Mesenchymal stem cell (in vitro differentiated cells and primary cell): ENCODE measurements at regions not wholly inside any gene's neighbourhood (a gene's known extent, or its start where the extent isn't known, plus 50 kb on each side); places are given as distances from the start of the nearest gene placed in this dataset.

Experiments used
- DNase-seq: peaks from one replicate; pipeline ENCODE4 v3.0.0-alpha.2; 2013
- H2AFZ ChIP-seq: one replicate; pipeline ENCODE4 v1.6.1; 2013; ENCODE audit warnings: low read depth, mild to moderate bottlenecking, control low read depth, inconsistent platforms, low read length, moderate library complexity
- H2AK5ac ChIP-seq: 2 replicates; pipeline ENCODE4 v1.6.1; 2013; ENCODE audit warnings: low read length, moderate library complexity, mild to moderate bottlenecking, inconsistent platforms; ENCODE audit not compliant: severe bottlenecking
- H2BK120ac ChIP-seq: one replicate; pipeline ENCODE4 v1.6.1; 2013; ENCODE audit warnings: low read depth, mild to moderate bottlenecking, inconsistent platforms, low read length, moderate library complexity
- H2BK12ac ChIP-seq, 2 experiments: one replicate each; pipeline ENCODE4 v1.6.1; 2013; ENCODE audit warnings: inconsistent platforms in 2 of 2, low read length in 2 of 2, mild to moderate bottlenecking in 2 of 2, moderate library complexity in 2 of 2, control low read depth in 1 of 2
- H2BK15ac ChIP-seq: one replicate; pipeline ENCODE4 v1.6.1; 2013; ENCODE audit warnings: mild to moderate bottlenecking, low read depth, inconsistent platforms; ENCODE audit not compliant: poor library complexity, severe bottlenecking
- H2BK5ac ChIP-seq: 2 replicates; pipeline ENCODE4 v1.6.1; 2013; ENCODE audit warnings: low read depth, mild to moderate bottlenecking, low read length, control low read depth, inconsistent platforms; ENCODE audit not compliant: poor library complexity, severe bottlenecking
- H3K14ac ChIP-seq, 2 experiments: one replicate each; pipeline ENCODE4 v1.6.1; 2013; ENCODE audit warnings: inconsistent platforms in 2 of 2, low read length in 2 of 2, control low read depth in 1 of 2, mild to moderate bottlenecking in 1 of 2, moderate library complexity in 1 of 2
- H3K18ac ChIP-seq, 2 experiments: one replicate each; pipeline ENCODE4 v1.6.1; 2013; ENCODE audit warnings: inconsistent platforms in 2 of 2, low read length in 2 of 2, control low read depth in 1 of 2, low read depth in 1 of 2, mild to moderate bottlenecking in 1 of 2
- H3K23ac ChIP-seq, 2 experiments: one replicate each; pipeline ENCODE4 v1.6.1; 2013; ENCODE audit warnings: inconsistent platforms in 2 of 2, low read length in 2 of 2, mild to moderate bottlenecking in 2 of 2, moderate library complexity in 2 of 2, control low read depth in 1 of 2
- H3K27ac ChIP-seq: 2 replicates; pipeline ENCODE4 v1.5.1; 2013; ENCODE audit warnings: mild to moderate bottlenecking, moderate library complexity, low read length, control low read depth, inconsistent platforms; ENCODE audit not compliant: poor library complexity, severe bottlenecking
- H3K27me3 ChIP-seq, 2 experiments: 2 replicates each; pipeline versions ENCODE4 v1.6.1 to v1.7.0; 2013; ENCODE audit warnings: low read length in 2 of 2, mild to moderate bottlenecking in 2 of 2, moderate library complexity in 2 of 2, control low read depth in 1 of 2, inconsistent platforms in 1 of 2; ENCODE audit not compliant: control insufficient read depth in 1 of 2, insufficient read depth in 1 of 2
- H3K36me3 ChIP-seq, 2 experiments: 2 replicates each; pipeline versions ENCODE4 v1.6.1 to v1.7.0; 2013; ENCODE audit warnings: low read length in 2 of 2, control low read depth in 1 of 2, inconsistent platforms in 1 of 2, low read depth in 1 of 2, mild to moderate bottlenecking in 1 of 2; ENCODE audit not compliant: insufficient read depth in 2 of 2, control insufficient read depth in 1 of 2
- H3K4ac ChIP-seq, 2 experiments: one replicate each; pipeline ENCODE4 v1.6.1; 2013; ENCODE audit warnings: inconsistent platforms in 2 of 2, low read length in 2 of 2, mild to moderate bottlenecking in 2 of 2, moderate library complexity in 2 of 2, control low read depth in 1 of 2, low read depth in 1 of 2
- H3K4me1 ChIP-seq: 2 replicates; pipeline ENCODE4 v1.6.1; 2013; ENCODE audit warnings: low read depth, low read length, control low read depth; ENCODE audit not compliant: control insufficient read depth, insufficient read depth
- H3K4me2 ChIP-seq: 2 replicates; pipeline ENCODE4 v1.6.1; 2013; ENCODE audit warnings: low read length, mild to moderate bottlenecking, inconsistent platforms; ENCODE audit not compliant: poor library complexity, severe bottlenecking
- H3K4me3 ChIP-seq, 2 experiments: 2 replicates each; pipeline versions ENCODE4 v1.5.1 to v1.7.0; 2013; ENCODE audit warnings: low read length in 2 of 2, mild to moderate bottlenecking in 2 of 2, control low read depth in 1 of 2, low read depth in 1 of 2; ENCODE audit not compliant: insufficient read depth in 1 of 2
- H3K79me1 ChIP-seq: replicated peaks from 2 replicates; pipeline ENCODE4 v1.6.1; 2013; ENCODE audit warnings: mild to moderate bottlenecking, control low read depth, low read length, inconsistent platforms; ENCODE audit not compliant: poor library complexity, severe bottlenecking
- H3K9ac ChIP-seq: 2 replicates; pipeline ENCODE4 v1.7.0; 2013; ENCODE audit warnings: mild to moderate bottlenecking, low read length, moderate library complexity
- H3K9me3 ChIP-seq: 2 replicates; pipeline ENCODE4 v1.7.0; 2013; ENCODE audit warnings: mild to moderate bottlenecking, low read length; ENCODE audit not compliant: control insufficient read depth
- H4K8ac ChIP-seq: one replicate; pipeline ENCODE4 v1.6.1; 2013; ENCODE audit warnings: inconsistent platforms, mild to moderate bottlenecking, low read length, moderate library complexity
- H4K91ac ChIP-seq: one replicate; pipeline ENCODE4 v1.6.1; 2013; ENCODE audit warnings: mild to moderate bottlenecking, low read length, inconsistent platforms
- WGBS: methylation state at CpG from one replicate; pipeline ENCODE4 v1.1.7; 2013; ENCODE audit warnings: mixed read lengths; 5-methylcytosine and 5-hydroxymethylcytosine counted together

DNA sequence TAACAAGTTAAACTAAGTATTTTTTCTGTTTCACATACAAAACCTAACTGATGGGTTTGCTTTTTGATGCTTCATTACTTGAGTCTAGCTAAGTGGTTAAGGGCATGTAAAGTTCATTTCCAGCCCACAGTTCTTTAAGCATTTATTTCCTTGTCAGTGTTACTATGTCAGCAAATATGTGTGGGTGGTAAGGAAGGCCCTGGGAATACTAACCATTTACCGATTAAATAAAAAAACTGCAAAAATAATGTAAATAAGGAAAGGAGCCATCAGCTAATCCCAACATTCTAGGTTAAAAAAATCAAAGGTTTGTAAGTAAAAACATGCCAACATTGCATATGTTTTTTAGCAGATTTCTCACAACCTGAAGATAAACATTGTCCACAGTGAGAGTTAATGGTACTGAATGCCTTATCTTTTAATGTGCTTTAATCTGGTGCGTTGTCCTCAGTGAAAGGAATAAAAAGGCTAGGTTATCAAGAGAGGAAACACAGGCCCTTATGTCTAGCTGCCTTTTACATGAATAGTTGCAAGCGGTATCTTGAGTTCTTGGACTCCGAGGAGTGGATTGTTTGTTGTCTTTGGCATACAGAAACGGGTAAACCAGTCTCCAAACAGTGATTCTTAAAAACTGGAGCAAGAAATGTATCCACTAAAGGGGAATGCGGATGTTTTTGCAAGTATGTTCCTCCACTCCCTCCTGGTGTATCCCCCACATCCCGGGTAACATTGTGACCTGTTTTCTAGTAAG, 949.6 kb upstream of the SLC10A2 start:
- H4K91ac ChIP-seq: no peak overlapping the region
- H3K27me3 ChIP-seq: no peaks in the 10 kb centered on the region
- H3K79me1 ChIP-seq: no peaks in the 10 kb centered on the region
- no peak overlapping the region for H2BK15ac ChIP-seq
- H3K4me3 ChIP-seq: no peak overlapping the region
- H3K9me3 ChIP-seq: no peaks in the 10 kb centered on the region
- H2BK12ac ChIP-seq: no peak overlapping the region
- no peak overlapping the region for H3K14ac ChIP-seq
- no peaks in the 10 kb centered on the region for H3K36me3 ChIP-seq
- no peak overlapping the region for H2AFZ ChIP-seq
- no peak overlapping the region for H4K8ac ChIP-seq
- H3K18ac ChIP-seq: no peak overlapping the region
- no peak overlapping the region for H3K9ac ChIP-seq
- DNase-seq: peak; percentile 77
- no peak overlapping the region for H2AK5ac ChIP-seq
- H3K4me1 ChIP-seq: peaks cover 4% of the 10 kb centered on the region
- H3K27ac ChIP-seq: no peak overlapping the region
- H3K4me2 ChIP-seq: no peak overlapping the region
- H3K23ac ChIP-seq: no peak overlapping the region
- no peak overlapping the region for H2BK5ac ChIP-seq
- H2BK120ac ChIP-seq: no peak overlapping the region
- 52% methylated on average over 4 of the region's 7 CpGs for WGBS
- H3K4ac ChIP-seq: no peak overlapping the region

DNA sequence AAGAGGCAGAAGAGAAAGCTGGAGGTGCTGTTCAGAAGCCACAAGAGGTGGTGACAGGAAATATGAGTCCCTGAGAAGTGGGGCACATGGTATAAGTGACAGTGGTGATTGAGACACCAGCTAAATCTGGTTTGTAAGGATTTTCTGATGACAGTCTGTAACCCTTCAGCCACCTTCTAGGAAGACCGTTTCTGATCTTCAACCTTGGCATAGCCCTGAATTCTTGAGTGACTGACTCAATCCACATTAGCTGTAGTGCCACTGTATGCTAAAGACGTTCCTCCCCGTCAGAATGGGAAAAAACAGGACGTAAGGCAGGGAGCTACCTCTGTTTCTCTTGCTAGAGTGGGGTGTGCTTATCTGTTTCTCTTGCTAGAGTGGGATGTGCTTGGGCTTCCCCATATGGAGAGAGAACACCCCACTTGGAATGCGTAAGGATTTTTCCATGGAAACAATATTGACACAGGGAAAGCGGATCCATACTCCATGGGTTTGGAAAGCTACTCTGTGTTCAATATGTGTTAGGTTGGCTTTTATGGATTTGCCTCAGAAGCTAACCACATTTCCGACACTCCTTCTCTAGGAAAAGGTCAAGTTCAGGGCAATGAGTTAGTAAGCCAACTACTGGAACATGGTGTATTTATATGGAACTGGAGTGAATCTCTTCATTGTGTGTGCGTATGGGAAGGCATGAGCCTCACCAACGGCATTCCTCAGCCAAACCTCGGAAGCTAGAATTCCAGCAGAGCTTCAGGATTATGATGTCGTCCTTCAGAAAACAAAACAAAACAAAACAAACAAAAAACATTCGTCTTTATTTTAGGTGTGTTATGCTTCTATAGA, 948.8 kb upstream of the SLC10A2 start:
- H4K91ac ChIP-seq: no peak overlapping the region
- H3K9ac ChIP-seq: no peak overlapping the region
- no peak overlapping the region for H3K27ac ChIP-seq
- no peak overlapping the region for H2BK5ac ChIP-seq
- no peak overlapping the region for H3K4me2 ChIP-seq
- H2AFZ ChIP-seq: no peak overlapping the region
- no peak overlapping the region for H3K23ac ChIP-seq
- DNase-seq: peak; percentile 74
- no peaks in the 10 kb centered on the region for H3K79me1 ChIP-seq
- H4K8ac ChIP-seq: no peak overlapping the region
- H3K18ac ChIP-seq: peak overlapping the region in 1 of 2 experiments; percentile 1
- no peak overlapping the region for H2AK5ac ChIP-seq
- no peak overlapping the region for H3K4ac ChIP-seq
- no peaks in the 10 kb centered on the region for H3K27me3 ChIP-seq
- H2BK120ac ChIP-seq: no peak overlapping the region
- H3K4me3 ChIP-seq: no peak overlapping the region
- no peak overlapping the region for H2BK15ac ChIP-seq
- no peaks in the 10 kb centered on the region for H3K36me3 ChIP-seq
- no peak overlapping the region for H2BK12ac ChIP-seq
- WGBS: 86% methylated on average over 8 of the region's 12 CpGs
- H3K14ac ChIP-seq: peak overlapping the region in 1 of 2 experiments; percentile 3
- no peaks in the 10 kb centered on the region for H3K9me3 ChIP-seq
- peaks cover 4% of the 10 kb centered on the region for H3K4me1 ChIP-seq

DNA sequence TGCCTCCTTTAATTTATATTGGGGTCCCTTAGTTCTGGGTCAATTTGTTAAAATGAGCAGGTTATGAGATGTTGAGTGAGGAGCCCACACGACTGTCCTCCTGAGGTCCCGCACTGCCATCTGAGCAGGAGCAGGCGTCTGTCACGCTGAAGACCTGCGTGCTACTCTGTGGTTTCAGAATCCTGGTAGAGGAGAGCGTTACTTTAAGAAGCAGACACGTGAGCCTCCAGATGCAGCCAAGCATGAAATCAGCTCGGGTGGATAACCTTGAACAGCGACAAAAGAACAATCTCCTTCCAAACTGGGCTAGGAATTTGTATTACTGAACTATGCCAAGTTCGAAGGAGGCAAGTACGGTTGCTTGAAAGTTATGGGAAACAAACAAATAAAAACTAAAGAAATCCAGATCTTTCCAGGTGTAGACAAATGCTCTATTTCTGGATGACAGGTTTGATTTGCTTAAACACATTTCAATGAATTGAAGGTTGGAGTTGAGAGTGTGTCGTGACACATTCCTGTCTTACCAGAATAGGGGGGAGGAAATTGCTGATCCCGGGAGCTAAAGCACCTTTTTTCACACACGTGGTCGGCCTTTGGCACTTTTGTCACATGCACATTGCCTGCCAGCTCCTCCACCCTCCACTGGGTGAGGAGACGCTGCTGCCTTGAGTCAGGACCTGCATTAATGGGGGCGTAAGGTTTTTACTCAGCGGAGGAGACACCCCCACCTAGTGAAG, 945.5 kb upstream of the SLC10A2 start:
- H3K4me1 ChIP-seq: peaks cover 4% of the 10 kb centered on the region
- peak overlapping the region in 1 of 2 experiments; percentile 54 for H3K4me3 ChIP-seq
- no peak overlapping the region for H3K4me2 ChIP-seq
- peak; percentile 22 for DNase-seq
- H2BK12ac ChIP-seq: no peak overlapping the region
- H3K27me3 ChIP-seq: no peaks in the 10 kb centered on the region
- H4K91ac ChIP-seq: no peak overlapping the region
- no peak overlapping the region for H2BK5ac ChIP-seq
- H3K14ac ChIP-seq: no peak overlapping the region
- H3K36me3 ChIP-seq: no peaks in the 10 kb centered on the region
- H3K23ac ChIP-seq: no peak overlapping the region
- H2AFZ ChIP-seq: no peak overlapping the region
- no peak overlapping the region for H3K27ac ChIP-seq
- H3K4ac ChIP-seq: no peak overlapping the region
- no peak overlapping the region for H3K18ac ChIP-seq
- H4K8ac ChIP-seq: no peak overlapping the region
- H2AK5ac ChIP-seq: no peak overlapping the region
- H3K9ac ChIP-seq: peak overlapping the region; percentile 29
- H3K79me1 ChIP-seq: no peaks in the 10 kb centered on the region
- no peak overlapping the region for H2BK120ac ChIP-seq
- H2BK15ac ChIP-seq: no peak overlapping the region
- 77% methylated on average over 14 of the region's 18 CpGs for WGBS
- H3K9me3 ChIP-seq: no peaks in the 10 kb centered on the region
